SK-N-SH (cell line): ENCODE measurements at regions not wholly inside any gene's neighbourhood (a gene's known extent, or its start where the extent isn't known, plus 50 kb on each side); places are given as distances from the start of the nearest gene placed in this dataset.

Source experiments
- CTCF ChIA-PET: fragments of 300-600, 350-600 bp; formaldehyde crosslinking; extraction: SDS; loops from one replicate; lab custom pipeline; 2021; lab: Yijun Ruan, JAX
- POLR2A ChIA-PET: fragments of 350-600 bp; sonication (Branson Sonifier 250); formaldehyde crosslinking; extraction: SDS; loops from one replicate; lab custom pipeline; 2020; ENCODE audit warnings: antibody characterized with exemption, inconsistent platforms; lab: Yijun Ruan, JAX
- DNase-seq: peaks from one replicate; pipeline ENCODE4 v3.0.0; 2012
- H2AFZ ChIP-seq: fragments of 200-600 bp; sonication (generic); 2 replicates; pipeline ENCODE4 v1.8.1; 2016; ENCODE audit warnings: antibody characterized with exemption, mild to moderate bottlenecking, low read depth
- H3F3A ChIP-seq: fragments of 200-600 bp; sonication (generic); replicated peaks from 2 replicates; pipeline ENCODE3; 2016; ENCODE audit warnings: antibody characterized with exemption, mild to moderate bottlenecking; ENCODE audit not compliant: insufficient read depth
- H3K27ac ChIP-seq, 2 experiments: fragments of 200-500 bp in 1 of 2; fragments of 200-600 bp in 1 of 2; sonication (Bioruptor generic) in 1 of 2; sonication (generic), shearing (Covaris generic) in 1 of 2; 2 replicates each; pipeline versions ENCODE4 v1.5.1 to v1.6.1; 2014 to 2016; ENCODE audit warnings: low read depth in 2 of 2, inconsistent platforms in 1 of 2, low read length in 1 of 2, mild to moderate bottlenecking in 1 of 2, mixed read lengths in 1 of 2
- H3K27me3 ChIP-seq: fragments of 200-600 bp; sonication (generic), shearing (Covaris generic); 2 replicates; pipeline ENCODE4 v1.6.1; 2016; ENCODE audit warnings: mixed run types; ENCODE audit not compliant: insufficient read depth
- H3K36me3 ChIP-seq, 2 experiments: fragments of 200-500 bp in 1 of 2; fragments of 200-600 bp in 1 of 2; sonication (Bioruptor generic) in 1 of 2; sonication (generic) in 1 of 2; replicated peaks in 1 of 2; 2 replicates each; pipeline versions ENCODE3 to v1.5.1; 2014 to 2016; ENCODE audit warnings: low read length in 1 of 2, mild to moderate bottlenecking in 1 of 2; ENCODE audit not compliant: insufficient read depth in 2 of 2, control insufficient read depth in 1 of 2
- H3K4me1 ChIP-seq, 2 experiments: fragments of 200-500 bp in 1 of 2; fragments of 200-600 bp in 1 of 2; sonication (Bioruptor generic) in 1 of 2; sonication (generic), shearing (Covaris generic) in 1 of 2; 2 replicates each; pipeline versions ENCODE4 v1.5.1 to v1.6.1; 2014 to 2016; ENCODE audit warnings: low read depth in 1 of 2, low read length in 1 of 2, mixed run types in 1 of 2; ENCODE audit not compliant: insufficient read depth in 2 of 2, control insufficient read depth in 1 of 2
- H3K4me2 ChIP-seq: fragments of 200-600 bp; sonication (generic), shearing (Covaris generic); 2 replicates; pipeline ENCODE4 v1.6.1; 2017; ENCODE audit warnings: mixed run types
- H3K4me3 ChIP-seq, 2 experiments: fragments of 200-500 bp in 1 of 2; fragments of 200-600 bp in 1 of 2; sonication (Bioruptor generic) in 1 of 2; sonication (generic), shearing (Covaris generic) in 1 of 2; 2 replicates each; pipeline versions ENCODE4 v1.5.1 to v1.8.1; 2014 to 2016; ENCODE audit warnings: low read depth in 2 of 2, inconsistent platforms in 1 of 2, low read length in 1 of 2, mild to moderate bottlenecking in 1 of 2, mixed read lengths in 1 of 2, moderate library complexity in 1 of 2
- H3K79me2 ChIP-seq: fragments of 200-600 bp; sonication (generic); 2 replicates; pipeline ENCODE4 v1.8.1; 2017; ENCODE audit warnings: mild to moderate bottlenecking; ENCODE audit not compliant: insufficient read depth
- H3K9ac ChIP-seq: fragments of 200-600 bp; sonication (generic); 2 replicates; pipeline ENCODE4 v1.6.1; 2017; ENCODE audit warnings: mixed run types
- H3K9me2 ChIP-seq: fragments of 200-600 bp; sonication (generic); 2 replicates; pipeline ENCODE4 v1.6.1; 2017; ENCODE audit warnings: mixed run types
- H3K9me3 ChIP-seq: fragments of 200-600 bp; sonication (generic); 2 replicates; pipeline ENCODE4 v1.6.1; 2017; ENCODE audit warnings: mixed run types, mild to moderate bottlenecking, moderate library complexity
- H4K20me1 ChIP-seq: fragments of 200-600 bp; sonication (generic); 2 replicates; pipeline ENCODE4 v1.6.1; 2017; ENCODE audit warnings: mild to moderate bottlenecking, mixed run types; ENCODE audit not compliant: insufficient read depth
- CHD2 ChIP-seq: fragments of 150-350 bp; IDR thresholded peaks from 2 replicates; pipeline ENCODE4 v1.6.1; 2018; ENCODE audit warnings: low read length; ENCODE audit not compliant: partially characterized antibody
- ELF1 ChIP-seq: IDR thresholded peaks from 2 replicates; pipeline ENCODE4 v1.4.0; 2012
- EP300 ChIP-seq, 2 experiments: IDR thresholded peaks; 2 replicates each; pipeline versions ENCODE4 v1.4.0 to v1.6.1; 2012; ENCODE audit warnings: borderline replicate concordance in 1 of 2, low read depth in 1 of 2, low read length in 1 of 2
- EZH2phosphoT487 ChIP-seq: fragments of 200-600 bp; sonication (generic); IDR thresholded peaks from 2 replicates; pipeline ENCODE4 v1.6.1; 2017; ENCODE audit warnings: low read depth, mixed run types, mild to moderate bottlenecking, antibody characterized with exemption, moderate library complexity, borderline replicate concordance
- FOXM1 ChIP-seq: IDR thresholded peaks from 2 replicates; pipeline ENCODE4 v1.4.0; 2012; ENCODE audit warnings: low read depth, mild to moderate bottlenecking
- GABPA ChIP-seq: IDR thresholded peaks from 2 replicates; pipeline ENCODE4 v1.4.0; 2012; ENCODE audit warnings: low read depth, mild to moderate bottlenecking
- MAX ChIP-seq: IDR thresholded peaks from 2 replicates; pipeline ENCODE4 v1.4.0; 2012; ENCODE audit warnings: low read depth
- MXI1 ChIP-seq: IDR thresholded peaks from 2 replicates; pipeline ENCODE4 v1.6.1; 2012; ENCODE audit warnings: mild to moderate bottlenecking, low read depth, low read length, improper control_type of control experiment
- NRF1 ChIP-seq: IDR thresholded peaks from 2 replicates; pipeline ENCODE4 v1.6.1; 2012; ENCODE audit warnings: low read depth, mild to moderate bottlenecking, low read length
- POLR2AphosphoS5 ChIP-seq: IDR thresholded peaks from 2 replicates; pipeline ENCODE4 v1.6.1; 2012; ENCODE audit warnings: low read depth, low read length
- RFX5 ChIP-seq: IDR thresholded peaks from 2 replicates; pipeline ENCODE4 v1.6.1; 2012; ENCODE audit warnings: mild to moderate bottlenecking, improper control_type of control experiment, low read length
- SIN3A ChIP-seq: IDR thresholded peaks from 2 replicates; pipeline ENCODE4 v1.6.1; 2012; ENCODE audit warnings: low read depth, mild to moderate bottlenecking, low read length, moderate library complexity, borderline replicate concordance
- SMC3 ChIP-seq: IDR thresholded peaks from 2 replicates; pipeline ENCODE4 v1.6.1; 2012; ENCODE audit warnings: low read depth, low read length, improper control_type of control experiment
- TAF1 ChIP-seq: IDR thresholded peaks from 2 replicates; pipeline ENCODE4 v1.6.1; 2012; ENCODE audit warnings: low read depth, mild to moderate bottlenecking, low read length, moderate library complexity, borderline replicate concordance
- TCF12 ChIP-seq: IDR thresholded peaks from 2 replicates; pipeline ENCODE4 v1.4.0; 2012
- TEAD4 ChIP-seq: IDR thresholded peaks from 2 replicates; pipeline ENCODE4 v1.4.0; 2012; ENCODE audit warnings: mild to moderate bottlenecking, borderline replicate concordance; ENCODE audit not compliant: insufficient read depth
- WGBS: methylation state at CpG from one replicate; pipeline ENCODE4 v1.1.6; 2017; ENCODE audit warnings: low lambda C conversion rate; 5-methylcytosine and 5-hydroxymethylcytosine counted together
- TF ChIP-seq, protein P1 (sequence below): IDR thresholded peaks from 2 replicates; pipeline ENCODE4 v1.6.1; 2012; ENCODE audit warnings: mild to moderate bottlenecking, low read depth, low read length, moderate library complexity
- TF ChIP-seq, protein P2 (sequence below): IDR thresholded peaks from 2 replicates; pipeline ENCODE4 v1.4.0; 2012; ENCODE audit warnings: low read depth, borderline replicate concordance
- TF ChIP-seq, protein P3 (sequence below): IDR thresholded peaks from 2 replicates; pipeline ENCODE4 v1.4.0; 2012; ENCODE audit warnings: low read depth, borderline replicate concordance
- TF ChIP-seq, protein P4 (sequence below): fragments of 150-350 bp; IDR thresholded peaks from 2 replicates; pipeline ENCODE4 v1.6.1; 2017; ENCODE audit warnings: antibody characterized with exemption, low read length, low read depth, borderline replicate concordance

- TF ChIP-seq, protein P1, sequence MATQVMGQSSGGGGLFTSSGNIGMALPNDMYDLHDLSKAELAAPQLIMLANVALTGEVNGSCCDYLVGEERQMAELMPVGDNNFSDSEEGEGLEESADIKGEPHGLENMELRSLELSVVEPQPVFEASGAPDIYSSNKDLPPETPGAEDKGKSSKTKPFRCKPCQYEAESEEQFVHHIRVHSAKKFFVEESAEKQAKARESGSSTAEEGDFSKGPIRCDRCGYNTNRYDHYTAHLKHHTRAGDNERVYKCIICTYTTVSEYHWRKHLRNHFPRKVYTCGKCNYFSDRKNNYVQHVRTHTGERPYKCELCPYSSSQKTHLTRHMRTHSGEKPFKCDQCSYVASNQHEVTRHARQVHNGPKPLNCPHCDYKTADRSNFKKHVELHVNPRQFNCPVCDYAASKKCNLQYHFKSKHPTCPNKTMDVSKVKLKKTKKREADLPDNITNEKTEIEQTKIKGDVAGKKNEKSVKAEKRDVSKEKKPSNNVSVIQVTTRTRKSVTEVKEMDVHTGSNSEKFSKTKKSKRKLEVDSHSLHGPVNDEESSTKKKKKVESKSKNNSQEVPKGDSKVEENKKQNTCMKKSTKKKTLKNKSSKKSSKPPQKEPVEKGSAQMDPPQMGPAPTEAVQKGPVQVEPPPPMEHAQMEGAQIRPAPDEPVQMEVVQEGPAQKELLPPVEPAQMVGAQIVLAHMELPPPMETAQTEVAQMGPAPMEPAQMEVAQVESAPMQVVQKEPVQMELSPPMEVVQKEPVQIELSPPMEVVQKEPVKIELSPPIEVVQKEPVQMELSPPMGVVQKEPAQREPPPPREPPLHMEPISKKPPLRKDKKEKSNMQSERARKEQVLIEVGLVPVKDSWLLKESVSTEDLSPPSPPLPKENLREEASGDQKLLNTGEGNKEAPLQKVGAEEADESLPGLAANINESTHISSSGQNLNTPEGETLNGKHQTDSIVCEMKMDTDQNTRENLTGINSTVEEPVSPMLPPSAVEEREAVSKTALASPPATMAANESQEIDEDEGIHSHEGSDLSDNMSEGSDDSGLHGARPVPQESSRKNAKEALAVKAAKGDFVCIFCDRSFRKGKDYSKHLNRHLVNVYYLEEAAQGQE: no peak
- no peak for TF ChIP-seq POLR2AphosphoS5
- TF ChIP-seq, protein P2, sequence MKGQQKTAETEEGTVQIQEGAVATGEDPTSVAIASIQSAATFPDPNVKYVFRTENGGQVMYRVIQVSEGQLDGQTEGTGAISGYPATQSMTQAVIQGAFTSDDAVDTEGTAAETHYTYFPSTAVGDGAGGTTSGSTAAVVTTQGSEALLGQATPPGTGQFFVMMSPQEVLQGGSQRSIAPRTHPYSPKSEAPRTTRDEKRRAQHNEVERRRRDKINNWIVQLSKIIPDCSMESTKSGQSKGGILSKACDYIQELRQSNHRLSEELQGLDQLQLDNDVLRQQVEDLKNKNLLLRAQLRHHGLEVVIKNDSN: no peak
- TF ChIP-seq, all 33 proteins: peak for 0
Measured at GRCh38 chr2:9760069-9760901, 83.0 kb upstream of the TAF1B start (continued).

- Histone ChIP-seq H3K4me2 (no peak overlapping the region), H3K9me3 (no peaks in the 10 kb centered on the region)
- TF ChIP-seq SIN3A: no peak
- TF ChIP-seq, protein P2: no peak
- TF ChIP-seq EZH2phosphoT487: no peak
- no peak for TF ChIP-seq SMC3
- no peak for TF ChIP-seq CHD2
- no peak for TF ChIP-seq NRF1
- TF ChIP-seq TAF1: no peak
- no peak for TF ChIP-seq GABPA
- TF ChIP-seq, protein P3, sequence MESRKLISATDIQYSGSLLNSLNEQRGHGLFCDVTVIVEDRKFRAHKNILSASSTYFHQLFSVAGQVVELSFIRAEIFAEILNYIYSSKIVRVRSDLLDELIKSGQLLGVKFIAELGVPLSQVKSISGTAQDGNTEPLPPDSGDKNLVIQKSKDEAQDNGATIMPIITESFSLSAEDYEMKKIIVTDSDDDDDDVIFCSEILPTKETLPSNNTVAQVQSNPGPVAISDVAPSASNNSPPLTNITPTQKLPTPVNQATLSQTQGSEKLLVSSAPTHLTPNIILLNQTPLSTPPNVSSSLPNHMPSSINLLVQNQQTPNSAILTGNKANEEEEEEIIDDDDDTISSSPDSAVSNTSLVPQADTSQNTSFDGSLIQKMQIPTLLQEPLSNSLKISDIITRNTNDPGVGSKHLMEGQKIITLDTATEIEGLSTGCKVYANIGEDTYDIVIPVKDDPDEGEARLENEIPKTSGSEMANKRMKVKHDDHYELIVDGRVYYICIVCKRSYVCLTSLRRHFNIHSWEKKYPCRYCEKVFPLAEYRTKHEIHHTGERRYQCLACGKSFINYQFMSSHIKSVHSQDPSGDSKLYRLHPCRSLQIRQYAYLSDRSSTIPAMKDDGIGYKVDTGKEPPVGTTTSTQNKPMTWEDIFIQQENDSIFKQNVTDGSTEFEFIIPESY: no peak
- TF ChIP-seq FOXM1: no peak
- no peak for TF ChIP-seq MAX
- TF ChIP-seq ELF1: no peak
- TF ChIP-seq EP300 (IDR thresholded peaks at IDR 0.05; ENCODE audit: borderline replicate concordance in 1 of 2, low read depth in 1 of 2, low read length in 1 of 2): no peak
- TF ChIP-seq, protein P4, sequence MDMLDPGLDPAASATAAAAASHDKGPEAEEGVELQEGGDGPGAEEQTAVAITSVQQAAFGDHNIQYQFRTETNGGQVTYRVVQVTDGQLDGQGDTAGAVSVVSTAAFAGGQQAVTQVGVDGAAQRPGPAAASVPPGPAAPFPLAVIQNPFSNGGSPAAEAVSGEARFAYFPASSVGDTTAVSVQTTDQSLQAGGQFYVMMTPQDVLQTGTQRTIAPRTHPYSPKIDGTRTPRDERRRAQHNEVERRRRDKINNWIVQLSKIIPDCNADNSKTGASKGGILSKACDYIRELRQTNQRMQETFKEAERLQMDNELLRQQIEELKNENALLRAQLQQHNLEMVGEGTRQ: no peak
- no peak for TF ChIP-seq MXI1
- TF ChIP-seq TCF12: no peak
- no peak for TF ChIP-seq RFX5
- TF ChIP-seq TEAD4: no peak
- TF ChIP-seq, all 33 proteins: peak for 0
- no peaks in the 10 kb centered on the region for H4K20me1 ChIP-seq
- H3F3A ChIP-seq: no peaks in the 10 kb centered on the region
- no peak overlapping the region for H3K9ac ChIP-seq
- no peak for DNase-seq
- no peak overlapping the region for H2AFZ ChIP-seq
- H3K27ac ChIP-seq: no peak overlapping the region
- H3K4me1 ChIP-seq: peaks cover 0 to 8% of the 10 kb centered on the region in 2 experiments; a peak in 1 of 4 replicates
- no peaks in the 10 kb centered on the region for H3K79me2 ChIP-seq
- CTCF ChIA-PET: interaction anchor here (0.6 to 9.4 kb wide), 3 partner anchors 9 to 160 kb away, joined by 3 to 101 read pairs (median 3); no protein-coding TSS in a partner anchor
- POLR2A ChIA-PET: no interaction called here
- H3K4me3 ChIP-seq: no peak overlapping the region
- H3K36me3 ChIP-seq: no peaks in the 10 kb centered on the region
- WGBS: 92% methylated on average over 7 of the region's 7 CpGs
- H3K9me2 ChIP-seq: no peaks in the 10 kb centered on the region
- H3K27me3 ChIP-seq: 0 out of 2 replicates have a peak, but pooled peaks cover 10% of the 10 kb centered on the region
Measured at GRCh38 chr2:9760902-9761228, 82.4 kb upstream of the TAF1B start.
